Putamen (tissue), 1 donor: ENCODE measurements at regions not wholly inside any gene's neighbourhood (a gene's known extent, or its start where the extent isn't known, plus 50 kb on each side); places are given as distances from the start of the nearest gene placed in this dataset.
A peak's percentile ranks its signal among the peaks of the same experiment; 100 is the strongest.

Experiments
- DNase-seq: peaks from one replicate; pipeline ENCODE4 v3.0.0-alpha.2; 2016; ENCODE audit warnings: low spot score

- DNase-seq, result no peak
Measured at GRCh38 chr15:45743426-45744235, 108.8 kb downstream of the SQOR start.

GRCh38 chr15:45744236-45744589, 109.4 kb downstream of the SQOR start:
- DNase-seq, result no peak

- DNase-seq, result no peak
Measured at GRCh38 chr15:45747426-45747825, 112.6 kb downstream of the SQOR start.

- no peak for DNase-seq
Measured at GRCh38 chr15:45751629-45752028, 116.8 kb downstream of the SQOR start.

GRCh38 chr15:45759936-45760335, 125.1 kb downstream of the SQOR start:
- no peak for DNase-seq

- DNase-seq, result no peak
Measured at GRCh38 chr15:45762726-45763125, 127.9 kb downstream of the SQOR start.

- DNase-seq, result no peak
Measured at GRCh38 chr15:45763170-45763869, 128.5 kb downstream of the SQOR start.

GRCh38 chr15:45773149-45773548, 138.3 kb downstream of the SQOR start:
- DNase-seq, result no peak

- DNase-seq, result no peak
Measured at GRCh38 chr15:45776772-45777171, 141.9 kb downstream of the SQOR start.

- DNase-seq, result no peak
Measured at GRCh38 chr15:45777781-45778180, 143.0 kb downstream of the SQOR start.

GRCh38 chr15:45780352-45780751, 145.5 kb downstream of the SQOR start:
- DNase-seq, result no peak

GRCh38 chr15:45784656-45785055, 149.8 kb downstream of the SQOR start:
- DNase-seq, result no peak

GRCh38 chr15:45785897-45786296, 151.1 kb downstream of the SQOR start:
- DNase-seq, result no peak

- DNase-seq, result no peak
Measured at GRCh38 chr15:45790325-45790943, 155.6 kb downstream of the SQOR start.

GRCh38 chr15:45794304-45794703, 159.5 kb downstream of the SQOR start:
- no peak for DNase-seq

GRCh38 chr15:45794712-45795439, 160.0 kb downstream of the SQOR start:
- no peak for DNase-seq

GRCh38 chr15:45795440-45796069, 160.7 kb downstream of the SQOR start:
- DNase-seq, result peak; percentile 38

- no peak for DNase-seq
Measured at GRCh38 chr15:45796433-45796832, 161.6 kb downstream of the SQOR start.

- DNase-seq, result no peak
Measured at GRCh38 chr15:45799508-45799907, 164.7 kb downstream of the SQOR start.

GRCh38 chr15:45801543-45801942, 166.7 kb downstream of the SQOR start:
- no peak for DNase-seq

- DNase-seq, result no peak
Measured at GRCh38 chr15:45802140-45802539, 167.3 kb downstream of the SQOR start.

- no peak for DNase-seq
Measured at GRCh38 chr15:45804028-45804427, 169.2 kb downstream of the SQOR start.
